ENCODE measurements at regions not wholly inside any gene's neighbourhood (a gene's known extent, or its start where the extent isn't known, plus 50 kb on each side); places are given as distances from the start of the nearest gene placed in this dataset.
A peak's percentile ranks its signal among the peaks of the same experiment; 100 is the strongest.

GRCh38 chr1:56425494-56426037 lies 153.8 kb downstream of the PLPP3 start:
- Histone ChIP-seq H3K36me3 (ENCODE audit: control insufficient read depth, insufficient read depth, low read length) (no peaks in the 10 kb centered on the region), H3K9ac (ENCODE audit: insufficient read depth, low read length) (no peak overlapping the region), H3K79me2 (ENCODE audit: control insufficient read depth, insufficient read depth, low read length) (no peaks in the 10 kb centered on the region), H3K4me1 (ENCODE audit: control insufficient read depth, extremely low read depth, insufficient read depth, low read length) (no peaks in the 10 kb centered on the region), H3K4me2 (ENCODE audit: extremely low read depth, insufficient read depth, low read length) (no peak overlapping the region), H2AFZ (ENCODE audit: low read length) (no peak overlapping the region), H3K4me3 (replicated peaks in 1 of 4; ENCODE audit: control extremely low read depth in 1 of 4, insufficient read depth in 1 of 4, low read depth in 3 of 4, low read length in 4 of 4) (no peak overlapping the region), H4K20me1 (ENCODE audit: control insufficient read depth, extremely low read depth, insufficient read depth, low read length) (no peaks in the 10 kb centered on the region), H3K9me3 (ENCODE audit: control insufficient read depth, insufficient read depth, low read depth, low read length) (no peaks in the 10 kb centered on the region), H3K27ac (ENCODE audit: insufficient read depth, low read length) (no peak overlapping the region), H3K27me3 (ENCODE audit: control insufficient read depth, insufficient read depth, low read length) (no peaks in the 10 kb centered on the region)
- no peak for DNase-seq (ENCODE audit: low read depth in 2 of 2)
- TF ChIP-seq, protein P1, sequence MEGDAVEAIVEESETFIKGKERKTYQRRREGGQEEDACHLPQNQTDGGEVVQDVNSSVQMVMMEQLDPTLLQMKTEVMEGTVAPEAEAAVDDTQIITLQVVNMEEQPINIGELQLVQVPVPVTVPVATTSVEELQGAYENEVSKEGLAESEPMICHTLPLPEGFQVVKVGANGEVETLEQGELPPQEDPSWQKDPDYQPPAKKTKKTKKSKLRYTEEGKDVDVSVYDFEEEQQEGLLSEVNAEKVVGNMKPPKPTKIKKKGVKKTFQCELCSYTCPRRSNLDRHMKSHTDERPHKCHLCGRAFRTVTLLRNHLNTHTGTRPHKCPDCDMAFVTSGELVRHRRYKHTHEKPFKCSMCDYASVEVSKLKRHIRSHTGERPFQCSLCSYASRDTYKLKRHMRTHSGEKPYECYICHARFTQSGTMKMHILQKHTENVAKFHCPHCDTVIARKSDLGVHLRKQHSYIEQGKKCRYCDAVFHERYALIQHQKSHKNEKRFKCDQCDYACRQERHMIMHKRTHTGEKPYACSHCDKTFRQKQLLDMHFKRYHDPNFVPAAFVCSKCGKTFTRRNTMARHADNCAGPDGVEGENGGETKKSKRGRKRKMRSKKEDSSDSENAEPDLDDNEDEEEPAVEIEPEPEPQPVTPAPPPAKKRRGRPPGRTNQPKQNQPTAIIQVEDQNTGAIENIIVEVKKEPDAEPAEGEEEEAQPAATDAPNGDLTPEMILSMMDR (conservative IDR thresholded peaks at IDR 0.05 in 1 of 2, IDR thresholded peaks at IDR 0.05 in 1 of 2; ENCODE audit: low read depth in 1 of 2, low read length in 2 of 2): no peak

DNA sequence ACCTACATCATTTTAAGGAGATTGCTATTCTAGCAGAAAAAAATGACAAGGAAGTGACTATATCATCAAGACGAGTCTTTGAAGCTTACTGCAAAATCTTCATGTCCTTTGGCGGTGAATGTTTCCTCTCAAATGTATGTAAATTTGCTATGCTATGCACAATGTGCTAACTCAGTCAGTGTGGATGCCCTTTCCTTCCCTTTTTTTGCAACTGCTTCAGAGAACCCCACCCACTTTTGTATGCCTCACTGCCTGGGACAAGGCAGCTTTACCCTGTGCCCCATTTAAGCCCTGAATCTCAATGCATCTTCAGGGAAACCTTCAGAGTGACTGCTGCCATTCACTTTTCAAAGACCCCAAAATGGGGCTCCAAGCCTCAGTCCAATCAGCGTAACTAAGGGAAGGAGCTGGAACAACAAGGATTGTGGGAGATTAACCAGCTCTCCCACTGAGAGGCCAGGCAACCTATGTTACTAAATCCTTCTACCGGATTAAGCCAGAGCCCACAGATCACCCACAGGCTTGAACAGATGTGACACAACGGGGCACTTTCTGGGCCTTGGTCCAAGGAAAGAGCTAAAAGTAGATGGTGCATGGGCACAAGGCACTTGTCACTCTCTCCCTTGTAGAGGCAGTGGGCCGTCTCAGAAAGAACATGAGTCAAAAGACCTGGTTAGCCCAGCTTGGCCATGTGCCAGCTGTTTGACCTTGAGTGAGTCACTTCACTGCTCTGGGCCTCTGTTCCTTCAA lies 154.4 kb downstream of the PLPP3 start:
- Histone ChIP-seq H3K9me3 (ENCODE audit: control insufficient read depth, insufficient read depth, low read depth, low read length) (no peaks in the 10 kb centered on the region), H2AFZ (ENCODE audit: low read length) (no peak overlapping the region), H3K4me2 (ENCODE audit: extremely low read depth, insufficient read depth, low read length) (no peak overlapping the region), H3K27me3 (ENCODE audit: control insufficient read depth, insufficient read depth, low read length) (no peaks in the 10 kb centered on the region), H3K9ac (ENCODE audit: insufficient read depth, low read length) (no peak overlapping the region), H3K4me1 (ENCODE audit: control insufficient read depth, extremely low read depth, insufficient read depth, low read length) (no peaks in the 10 kb centered on the region), H4K20me1 (ENCODE audit: control insufficient read depth, extremely low read depth, insufficient read depth, low read length) (no peaks in the 10 kb centered on the region), H3K4me3 (replicated peaks in 1 of 4; ENCODE audit: control extremely low read depth in 1 of 4, insufficient read depth in 1 of 4, low read depth in 3 of 4, low read length in 4 of 4) (no peak overlapping the region), H3K36me3 (ENCODE audit: control insufficient read depth, insufficient read depth, low read length) (no peaks in the 10 kb centered on the region), H3K27ac (ENCODE audit: insufficient read depth, low read length) (no peak overlapping the region), H3K79me2 (ENCODE audit: control insufficient read depth, insufficient read depth, low read length) (no peaks in the 10 kb centered on the region)
- peak; percentile 62 to 63 for DNase-seq (ENCODE audit: low read depth in 2 of 2)
- TF ChIP-seq, protein P1 (conservative IDR thresholded peaks at IDR 0.05 in 1 of 2, IDR thresholded peaks at IDR 0.05 in 1 of 2; ENCODE audit: low read depth in 1 of 2, low read length in 2 of 2): no peak
- TF ChIP-seq EZH2 (IDR thresholded peaks at IDR 0.05; ENCODE audit: low read length, missing control alignments): no peak

DNA sequence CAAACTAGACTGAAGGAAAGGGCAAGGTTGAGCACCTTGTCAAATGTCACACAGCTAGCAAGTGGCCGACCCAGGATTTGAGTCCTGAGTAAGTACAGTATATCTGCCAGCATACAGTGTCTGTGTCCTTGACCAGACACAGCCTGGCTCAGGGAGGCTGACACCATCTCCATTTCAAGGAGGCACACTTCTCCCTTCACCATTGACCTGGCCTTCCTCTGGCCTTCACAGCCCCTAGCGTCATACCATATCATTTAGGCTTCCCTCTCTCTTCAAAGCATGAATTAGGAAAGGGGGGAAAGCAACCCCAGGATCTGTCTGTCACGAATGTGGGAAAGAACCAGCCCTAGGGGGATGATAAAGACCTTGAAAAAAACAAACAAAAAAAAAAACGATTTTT lies 155.6 kb downstream of the PLPP3 start:
- Histone ChIP-seq H3K27me3 (ENCODE audit: control insufficient read depth, insufficient read depth, low read length) (no peaks in the 10 kb centered on the region), H3K9ac (ENCODE audit: insufficient read depth, low read length) (no peak overlapping the region), H3K27ac (ENCODE audit: insufficient read depth, low read length) (no peak overlapping the region), H3K4me3 (replicated peaks in 1 of 4; ENCODE audit: control extremely low read depth in 1 of 4, insufficient read depth in 1 of 4, low read depth in 3 of 4, low read length in 4 of 4) (no peak overlapping the region), H2AFZ (ENCODE audit: low read length) (no peak overlapping the region), H3K36me3 (ENCODE audit: control insufficient read depth, insufficient read depth, low read length) (no peaks in the 10 kb centered on the region), H4K20me1 (ENCODE audit: control insufficient read depth, extremely low read depth, insufficient read depth, low read length) (no peaks in the 10 kb centered on the region), H3K79me2 (ENCODE audit: control insufficient read depth, insufficient read depth, low read length) (no peaks in the 10 kb centered on the region), H3K4me1 (ENCODE audit: control insufficient read depth, extremely low read depth, insufficient read depth, low read length) (no peaks in the 10 kb centered on the region), H3K4me2 (ENCODE audit: extremely low read depth, insufficient read depth, low read length) (no peak overlapping the region), H3K9me3 (ENCODE audit: control insufficient read depth, insufficient read depth, low read depth, low read length) (no peaks in the 10 kb centered on the region)
- TF ChIP-seq, protein P1 (conservative IDR thresholded peaks at IDR 0.05 in 1 of 2, IDR thresholded peaks at IDR 0.05 in 1 of 2; ENCODE audit: low read depth in 1 of 2, low read length in 2 of 2): no peak
- no peak for TF ChIP-seq EZH2 (IDR thresholded peaks at IDR 0.05; ENCODE audit: low read length, missing control alignments)
- DNase-seq (ENCODE audit: low read depth in 2 of 2): no peak
